Stimulated activated CD4-positive, alpha-beta T cell treated with anti-CD3 and anti-CD28 coated beads, TNF-alpha, amount 100 ng/mL, for 1 hour (primary cell): ENCODE measurements at regions not wholly inside any gene's neighbourhood (a gene's known extent, or its start where the extent isn't known, plus 50 kb on each side); places are given as distances from the start of the nearest gene placed in this dataset.
"Not testable (repeated sequence)": the region's sequence is repeated elsewhere in the genome, so short reads cannot be mapped to it uniquely, and the experiment has no call there.

ENCODE experiments used
- DNase-seq, 3 donors: peaks; one replicate each; pipeline ENCODE4 v3.0.0-alpha.2; 2020; ENCODE audit warnings: low read depth in 3 of 3, low spot score in 1 of 3

DNA sequence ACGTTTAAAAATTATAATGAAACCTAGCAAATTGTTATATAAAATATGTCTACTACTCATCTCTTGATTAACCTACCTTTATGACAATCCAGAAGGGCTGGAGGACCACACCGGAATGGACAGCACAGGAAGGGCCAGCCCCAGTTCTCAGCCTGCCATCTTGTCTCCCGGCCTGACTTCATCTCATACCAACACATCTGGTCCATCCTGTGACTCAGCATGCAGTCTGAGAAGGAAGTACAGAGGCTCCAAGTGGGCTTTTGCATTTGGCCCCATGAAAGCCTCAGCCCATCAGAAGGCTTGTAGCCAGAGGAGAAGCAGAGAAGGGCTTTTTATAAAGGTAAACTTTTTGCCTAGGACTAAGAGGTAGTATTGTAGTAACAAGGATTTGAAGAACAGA, 436.6 kb downstream of the MRPL39 start:
- DNase-seq: no peak

DNA sequence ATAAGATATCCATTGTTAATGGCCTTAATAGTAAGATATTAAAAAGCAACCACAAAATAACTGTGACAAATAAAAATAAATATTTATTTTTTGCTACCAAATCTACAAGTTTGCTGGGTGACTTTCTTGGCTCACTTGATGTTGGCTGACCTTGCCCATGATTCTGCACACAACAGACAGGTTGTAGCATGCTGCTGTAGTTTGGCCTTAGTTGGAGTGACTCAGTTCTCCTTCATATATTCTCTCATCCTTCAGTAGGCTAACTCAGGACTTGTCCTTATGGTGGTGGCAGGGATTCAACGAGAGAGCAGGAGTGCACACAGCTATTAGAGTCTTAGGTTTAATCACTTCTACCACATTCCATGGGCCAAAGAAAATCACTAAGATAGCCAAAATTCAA, 437.9 kb downstream of the MRPL39 start:
- no peak for DNase-seq

DNA sequence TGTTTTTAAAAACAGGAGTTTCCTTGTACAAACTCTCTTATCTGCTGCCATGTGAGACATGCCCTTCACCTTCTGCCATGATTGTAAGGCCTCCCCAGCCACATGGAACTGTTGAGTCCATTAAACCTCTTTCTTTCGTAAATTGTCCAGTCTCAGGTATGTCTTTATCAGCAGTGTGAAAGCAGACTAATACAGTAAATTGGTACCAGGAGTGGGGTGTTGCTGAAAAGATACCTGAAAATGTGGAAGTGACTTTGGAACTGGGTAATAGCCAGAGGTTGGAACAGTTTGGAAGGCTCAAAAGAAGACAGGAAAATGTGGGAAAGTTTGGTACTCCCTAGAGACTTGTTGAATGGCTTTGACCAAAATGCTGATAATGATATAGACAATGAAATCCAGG, 440.4 kb downstream of the MRPL39 start:
- DNase-seq: not testable (repeated sequence)

DNA sequence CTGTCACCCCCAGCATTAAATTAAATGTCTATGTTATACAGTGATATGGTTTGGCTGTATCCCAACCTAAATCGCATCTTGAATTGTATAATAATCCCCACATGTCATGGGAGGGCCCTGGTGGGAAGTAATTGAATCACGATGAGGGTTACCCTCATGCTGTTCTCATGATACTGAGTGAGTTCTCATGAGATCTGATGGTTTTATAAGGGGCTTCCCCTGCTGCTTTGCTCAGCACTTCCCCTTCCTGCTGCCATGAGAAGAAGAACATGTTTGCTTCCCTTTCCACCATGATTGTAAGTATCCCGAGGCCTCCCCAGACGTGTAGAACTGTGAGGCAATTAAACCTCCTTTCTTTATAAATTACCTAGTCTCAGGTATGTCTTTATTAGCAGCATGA, 445.7 kb downstream of the MRPL39 start:
- no peak for DNase-seq

DNA sequence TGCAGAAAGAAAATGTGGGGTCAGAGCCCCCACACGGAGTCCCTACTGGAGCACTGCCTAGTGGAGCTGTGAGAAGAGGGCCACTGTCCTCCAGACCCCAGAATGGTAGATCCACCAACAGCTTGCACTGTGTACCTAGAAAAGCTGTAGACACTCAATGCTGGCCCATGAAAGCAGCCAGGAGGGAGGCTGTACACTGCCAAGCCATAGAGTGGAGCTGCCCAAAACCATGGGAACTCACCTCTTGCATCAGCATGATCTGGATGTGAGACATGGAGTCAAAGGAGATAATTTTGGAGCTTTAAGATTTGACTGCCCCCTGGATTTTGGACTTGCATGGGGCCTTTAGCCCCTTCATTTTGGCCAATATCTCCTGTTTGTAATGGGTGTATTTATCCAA, 452.3 kb downstream of the MRPL39 start:
- not testable (repeated sequence) for DNase-seq

DNA sequence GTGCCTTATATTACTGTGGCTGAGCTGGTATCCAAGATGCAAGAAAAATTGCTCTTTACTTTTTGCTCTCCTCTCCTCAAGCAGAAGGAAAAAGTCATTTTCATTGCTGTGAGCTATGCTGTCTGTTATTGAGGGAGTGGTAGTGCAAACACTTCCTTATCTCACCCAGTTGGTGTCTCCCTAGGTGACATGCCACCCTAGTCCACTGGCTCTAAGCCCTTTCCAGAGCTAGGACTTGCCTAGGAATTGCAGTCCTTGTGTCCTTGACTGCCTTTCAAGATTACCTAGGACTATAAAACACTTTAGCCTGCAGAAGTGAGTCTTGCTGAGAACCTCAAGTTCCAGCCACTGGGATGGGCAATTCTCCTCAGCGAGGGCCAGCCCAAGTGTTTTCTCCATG, 458.3 kb downstream of the MRPL39 start:
- DNase-seq: no peak

DNA sequence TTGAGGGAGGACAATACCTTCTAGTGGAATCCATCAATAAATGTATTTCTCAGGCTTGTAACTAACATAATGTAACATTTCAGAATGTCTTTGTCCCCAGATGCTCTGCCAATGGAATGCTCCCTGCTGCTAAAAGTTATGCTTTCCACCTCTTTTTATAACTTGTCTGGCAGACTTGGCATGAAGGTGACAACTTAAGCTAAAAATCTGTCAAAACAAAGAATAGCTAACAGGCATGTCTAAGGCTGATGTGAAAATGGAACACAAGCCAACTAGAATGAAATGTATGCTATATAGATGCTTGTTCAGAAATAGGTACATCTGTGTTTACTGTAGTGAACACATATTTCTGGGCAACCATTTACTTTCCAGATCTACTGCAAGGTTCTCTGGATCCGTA, 467.9 kb downstream of the MRPL39 start:
- no peak for DNase-seq

DNA sequence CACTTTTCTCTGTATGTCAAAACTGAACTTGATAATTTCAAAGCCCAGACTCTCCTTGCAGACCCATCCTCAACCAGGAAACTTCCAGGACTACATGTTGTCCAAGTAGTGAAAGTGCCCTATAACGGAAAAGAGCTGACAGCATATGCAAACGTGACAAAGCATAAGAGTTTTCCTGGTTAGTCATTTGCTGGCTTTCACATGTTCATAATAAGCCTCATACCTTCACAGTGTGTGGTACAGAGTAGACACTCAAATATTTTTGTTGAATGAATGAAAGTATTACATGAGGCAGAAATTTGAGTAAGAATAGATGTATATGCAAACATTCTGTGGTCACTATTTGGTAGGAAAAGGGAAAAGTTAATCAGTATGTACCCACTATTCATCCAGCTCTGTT, 473.3 kb downstream of the MRPL39 start:
- DNase-seq: no peak

DNA sequence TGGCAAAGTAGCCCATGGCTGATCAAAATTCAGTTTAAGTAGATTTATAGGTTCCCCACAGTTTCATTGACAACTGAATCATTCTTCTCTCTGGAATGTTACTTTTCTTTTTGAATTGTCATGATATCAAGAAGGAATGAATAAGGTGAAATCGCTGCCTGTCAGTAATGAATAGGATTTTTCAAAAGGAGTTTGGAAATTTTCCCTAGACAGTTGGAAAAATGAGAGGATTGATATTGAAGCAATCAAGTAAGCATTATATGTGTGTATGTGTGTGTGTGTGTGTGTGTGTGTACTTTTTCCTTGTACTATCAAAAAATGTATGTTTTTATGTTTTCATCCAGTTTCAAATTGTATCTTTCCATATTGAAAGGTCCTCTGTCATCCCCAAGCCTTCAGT, 479.5 kb downstream of the MRPL39 start:
- DNase-seq: no peak

DNA sequence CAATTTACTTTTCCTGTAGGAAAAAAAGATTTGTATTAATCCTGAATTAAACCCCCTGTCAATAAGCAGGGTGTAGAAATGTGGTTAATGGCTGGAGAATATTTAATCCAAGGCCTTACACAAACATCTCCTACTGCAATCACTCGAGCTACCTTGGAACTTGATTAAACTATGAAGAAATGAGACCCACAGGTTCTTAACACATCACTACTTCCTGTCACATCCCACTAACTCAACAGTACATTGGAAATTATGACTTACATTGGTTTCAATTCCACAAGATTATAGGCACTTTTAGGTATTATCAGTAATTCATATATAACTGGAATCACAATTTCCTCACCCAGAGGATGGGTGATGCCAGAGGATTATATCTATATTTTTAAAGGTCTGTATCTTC, 480.3 kb downstream of the MRPL39 start:
- no peak for DNase-seq

DNA sequence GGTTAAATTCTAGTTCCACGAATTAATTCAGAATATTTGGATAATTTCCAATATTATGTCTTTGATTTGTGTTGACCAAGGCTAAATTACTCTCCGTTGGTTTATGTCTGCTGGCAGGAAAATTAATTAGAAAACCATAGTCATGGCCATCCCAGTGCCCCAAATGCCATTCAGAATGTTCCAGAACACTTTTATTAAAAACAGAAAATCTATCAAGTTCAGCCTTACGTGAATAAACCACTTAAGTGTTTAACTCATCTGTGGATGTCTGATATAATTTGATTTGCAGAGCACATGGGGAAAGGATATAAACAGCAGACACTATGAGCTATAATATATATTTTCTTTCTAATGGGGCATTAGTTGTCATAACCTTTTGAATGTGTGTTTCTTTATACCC, 480.7 kb downstream of the MRPL39 start:
- DNase-seq: no peak

DNA sequence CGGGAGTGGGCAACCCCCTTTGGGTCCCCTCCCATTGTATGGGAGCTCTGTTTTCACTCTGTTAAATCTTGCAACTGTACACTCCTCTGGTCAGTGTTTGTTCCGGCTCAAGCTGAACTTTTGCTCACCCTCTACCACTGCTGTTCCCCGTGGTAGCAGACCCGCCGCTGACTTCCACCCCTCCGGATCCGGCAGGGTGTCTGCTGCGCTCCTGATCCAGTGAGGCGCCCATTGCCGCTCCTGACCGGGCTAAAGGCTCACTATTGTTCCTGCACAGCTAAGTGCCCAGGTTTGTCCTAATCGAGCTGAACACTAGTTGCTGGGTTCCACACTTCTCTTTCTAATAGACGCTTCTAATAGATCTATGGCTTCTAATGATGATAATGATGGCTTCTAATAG, 488.6 kb downstream of the MRPL39 start:
- DNase-seq: no peak

DNA sequence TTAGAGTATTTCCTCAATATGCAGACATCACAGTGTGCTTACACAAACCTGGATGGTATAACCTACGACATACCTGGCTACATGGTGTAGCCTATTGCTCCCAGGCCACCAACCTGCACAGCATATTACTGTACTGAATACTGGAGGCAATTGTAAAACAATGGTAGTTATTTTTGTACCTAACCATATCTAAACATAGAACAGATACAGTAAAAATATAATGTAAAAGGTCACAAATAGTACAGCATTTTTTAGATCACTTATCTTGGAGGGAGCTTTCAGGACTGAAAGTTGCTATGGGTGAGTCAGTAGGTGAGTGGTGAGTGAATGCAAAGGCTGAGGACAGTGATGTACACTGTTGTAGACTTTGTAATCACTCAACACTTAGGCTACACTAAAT, 492.3 kb downstream of the MRPL39 start:
- no peak for DNase-seq

DNA sequence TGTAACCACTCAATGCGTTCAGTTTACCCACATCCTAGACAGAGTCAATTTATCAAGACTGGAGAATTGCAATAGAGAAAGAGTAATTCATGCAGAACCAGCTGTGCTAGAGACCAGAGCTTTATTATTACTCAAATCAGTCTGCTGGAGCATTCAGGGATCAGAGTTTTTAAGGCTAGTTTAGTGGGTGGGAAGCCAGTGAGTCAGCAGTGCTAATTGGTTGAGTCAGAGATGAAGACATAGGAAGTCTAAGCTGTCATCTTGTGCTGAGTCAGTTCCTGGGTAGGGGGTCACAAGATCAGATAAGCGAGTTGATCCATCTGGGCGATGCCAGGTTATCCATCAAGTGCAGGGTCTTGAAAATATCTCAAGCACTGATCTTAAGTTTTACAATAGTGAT, 499.6 kb downstream of the MRPL39 start:
- no peak for DNase-seq

DNA sequence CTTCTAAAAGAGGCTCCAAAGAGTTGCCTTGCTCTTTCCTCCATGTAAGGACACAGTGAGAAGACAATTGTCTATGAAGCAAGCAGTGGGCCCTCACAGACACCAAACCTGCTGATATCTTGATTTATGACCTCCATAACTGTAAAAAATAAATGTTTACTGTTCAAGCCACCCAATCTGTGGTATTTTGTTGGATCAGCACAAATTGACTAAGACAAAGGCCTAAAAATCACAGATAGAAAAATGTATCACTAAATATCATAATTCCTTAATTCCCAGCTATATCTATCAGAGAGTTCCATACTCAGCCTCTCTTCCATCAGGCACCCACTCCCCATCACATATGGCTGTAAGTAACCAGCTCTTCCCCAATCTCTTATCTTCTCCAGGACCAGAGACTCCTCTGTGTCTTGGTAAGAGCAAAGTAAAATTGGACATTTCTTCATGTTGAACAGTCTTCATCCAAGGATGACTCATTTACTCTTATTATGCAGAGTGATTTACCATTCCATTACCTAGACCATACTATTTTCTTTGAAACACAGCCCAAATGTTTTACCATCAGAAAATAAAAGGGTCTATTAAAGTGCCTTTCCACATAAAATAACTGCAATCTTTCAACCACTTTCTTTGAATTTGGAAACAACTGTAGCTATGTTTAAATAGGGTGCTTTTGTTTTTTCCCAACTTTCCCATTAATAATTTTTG, 503.6 kb downstream of the MRPL39 start:
- DNase-seq: no peak

DNA sequence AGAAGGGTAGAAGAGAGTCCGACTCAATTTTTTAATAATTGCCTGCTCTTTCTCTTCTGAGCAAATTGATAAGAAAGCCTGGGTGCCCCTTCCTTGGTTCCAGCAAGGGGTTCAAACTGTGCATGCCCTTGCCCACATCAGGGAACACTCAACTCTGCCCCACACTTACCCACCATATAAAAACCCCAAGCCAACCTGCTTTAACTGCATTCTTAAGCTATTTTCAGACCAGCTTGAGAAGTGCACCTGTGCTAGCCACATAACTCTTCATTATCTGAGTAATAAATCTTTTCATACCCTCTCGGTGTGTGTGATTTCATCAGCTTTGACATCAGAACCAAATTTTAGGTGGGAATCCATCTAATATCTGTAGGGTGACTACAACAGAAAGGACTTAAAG, 509.6 kb downstream of the MRPL39 start:
- DNase-seq: no peak

DNA sequence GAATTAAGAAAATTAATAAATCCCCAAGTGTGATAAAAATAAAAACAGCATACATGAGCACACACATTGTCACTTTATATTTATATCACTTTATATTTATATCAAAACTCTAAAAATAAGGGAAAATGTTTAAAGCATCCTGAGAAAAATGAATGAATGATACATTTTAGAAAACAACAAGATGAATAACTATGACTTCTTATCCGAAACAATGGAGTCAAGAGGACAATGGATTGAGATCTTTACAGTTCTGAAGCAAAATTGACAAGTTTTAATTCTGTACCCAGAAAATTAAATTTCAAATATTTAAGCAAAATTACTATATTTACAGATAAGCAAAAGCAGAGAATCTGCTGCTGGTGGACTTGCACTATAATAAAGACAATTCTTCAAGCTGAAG, 512.6 kb downstream of the MRPL39 start:
- no peak for DNase-seq

DNA sequence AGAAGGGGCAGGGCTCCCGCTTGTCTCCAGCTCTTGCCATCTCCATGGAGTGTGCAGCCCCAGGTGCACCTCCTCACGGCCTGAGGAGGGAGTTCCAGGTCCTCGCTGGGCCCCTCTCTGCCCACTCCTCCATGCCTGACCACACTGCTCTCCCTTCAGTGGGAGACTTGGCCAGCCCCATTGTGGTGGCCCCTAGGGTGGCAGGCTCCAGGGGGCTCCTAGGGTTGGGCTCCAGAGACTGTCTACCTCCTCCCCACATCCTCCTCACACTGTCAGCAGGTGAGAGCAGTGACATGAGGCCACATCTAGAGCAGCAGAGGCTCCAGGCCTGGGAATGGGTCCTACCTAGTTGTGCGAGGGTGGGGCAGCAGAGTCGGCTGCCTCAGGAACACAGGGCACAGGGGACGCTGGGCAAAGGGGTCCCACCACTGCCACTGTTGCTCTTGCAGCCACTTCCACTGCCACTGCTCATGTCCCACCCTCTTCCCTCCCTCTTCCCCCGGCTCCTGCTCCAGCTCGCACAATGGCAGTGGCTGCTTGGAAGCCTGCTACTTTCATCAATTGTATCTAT, 514.8 kb downstream of the MRPL39 start:
- DNase-seq: no peak

DNA sequence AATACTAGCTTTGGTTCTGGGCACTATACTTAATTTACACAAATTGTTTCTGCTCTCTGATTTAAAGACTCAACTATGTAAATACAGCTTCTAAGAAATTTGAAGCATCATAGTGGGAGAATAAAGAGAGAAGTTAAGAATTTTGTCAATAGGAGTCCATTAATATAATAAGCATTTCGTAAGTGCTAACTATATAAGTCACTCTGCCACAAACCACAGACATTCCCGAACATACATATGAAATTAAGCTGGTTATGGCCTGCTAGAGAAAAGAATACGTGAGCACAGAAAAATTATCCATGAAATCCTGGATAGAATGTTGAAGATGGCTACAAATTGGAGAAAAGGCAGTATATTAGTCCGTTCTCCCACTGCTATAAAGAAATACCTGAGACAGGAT, 526.2 kb downstream of the MRPL39 start:
- no peak for DNase-seq

DNA sequence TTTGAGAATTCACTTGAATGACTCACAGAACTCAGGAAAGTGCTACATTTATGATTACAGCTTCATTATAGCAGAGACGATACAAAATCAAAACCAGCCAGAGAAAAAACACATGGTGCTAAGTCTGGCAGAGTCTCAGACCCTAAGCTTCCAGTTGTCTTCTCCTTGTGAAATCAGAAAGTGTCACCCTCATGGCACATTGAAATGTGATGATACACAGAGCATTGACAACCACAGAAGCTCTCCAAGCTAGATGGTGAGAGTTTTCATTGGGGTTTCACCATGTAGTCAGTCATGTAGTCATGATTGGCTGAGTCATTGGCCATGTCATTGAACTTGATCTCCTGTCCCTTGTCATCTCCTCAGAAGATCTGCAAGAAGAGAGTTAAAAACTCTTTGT, 526.6 kb downstream of the MRPL39 start:
- no peak for DNase-seq

DNA sequence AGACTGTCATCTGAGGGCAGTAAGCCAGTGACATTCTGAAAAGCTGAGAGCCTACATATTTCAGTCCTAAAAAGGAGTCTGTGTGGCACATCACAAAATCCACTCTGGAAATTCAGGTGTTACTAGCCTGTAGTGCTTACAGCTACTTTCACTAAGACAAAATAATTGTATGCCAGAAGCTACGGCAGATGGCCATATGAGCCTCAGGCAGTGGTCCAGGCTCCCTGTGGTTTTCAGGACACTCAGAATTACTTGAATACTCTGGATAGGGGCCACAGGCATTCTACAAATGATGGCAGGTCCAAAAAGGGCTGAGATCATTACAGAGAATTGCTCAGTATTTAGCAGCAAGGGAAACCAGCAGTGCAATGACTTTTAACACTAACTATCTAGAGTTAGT, 527.1 kb downstream of the MRPL39 start:
- no peak for DNase-seq

DNA sequence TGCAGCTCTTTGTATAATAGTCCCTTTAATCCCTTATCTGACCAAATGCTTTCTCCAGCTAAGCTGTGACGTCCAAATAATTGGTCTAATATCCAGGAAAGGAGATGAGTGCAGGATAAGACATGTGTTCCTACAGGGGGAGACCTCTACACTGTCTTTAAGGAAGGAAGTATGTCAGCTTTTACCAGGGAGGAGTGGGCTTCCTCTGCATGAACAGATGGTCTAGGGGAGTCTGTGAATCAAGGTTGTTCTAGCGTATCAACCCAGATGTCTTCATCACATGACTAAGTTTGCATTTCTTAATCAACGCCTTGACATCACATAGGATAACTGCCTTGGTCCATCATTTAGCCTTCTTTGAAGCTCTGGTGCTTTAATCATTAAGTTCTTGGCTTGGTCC, 528.2 kb downstream of the MRPL39 start:
- no peak for DNase-seq

DNA sequence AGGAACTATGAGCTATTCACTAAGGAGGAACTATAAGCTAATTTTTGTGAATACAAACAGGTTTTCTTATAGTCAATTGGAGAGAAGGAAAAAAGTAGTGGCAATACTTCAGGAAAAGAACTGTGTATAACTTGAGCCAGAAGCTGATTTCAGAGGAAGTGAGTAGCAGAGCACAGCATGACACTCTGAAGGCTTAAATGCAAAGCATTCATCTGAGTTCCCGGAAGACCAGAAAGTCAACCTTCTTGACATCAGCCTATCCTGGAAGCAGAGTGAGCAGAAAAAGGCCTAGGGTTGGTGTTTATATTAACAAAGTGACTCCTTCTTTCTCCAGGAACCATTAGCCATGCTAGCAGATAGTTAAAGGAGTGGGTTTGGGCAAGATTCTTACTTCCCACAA, 545.2 kb downstream of the MRPL39 start:
- DNase-seq: no peak
